SK-N-SH (cell line): ENCODE measurements at regions not wholly inside any gene's neighbourhood (a gene's known extent, or its start where the extent isn't known, plus 50 kb on each side); places are given as distances from the start of the nearest gene placed in this dataset.

ENCODE experiments used
- CTCF ChIA-PET: fragments of 300-600, 350-600 bp; formaldehyde crosslinking; extraction: SDS; loops from one replicate; lab custom pipeline; 2021; lab: Yijun Ruan, JAX
- POLR2A ChIA-PET: fragments of 350-600 bp; sonication (Branson Sonifier 250); formaldehyde crosslinking; extraction: SDS; loops from one replicate; lab custom pipeline; 2020; ENCODE audit warnings: antibody characterized with exemption, inconsistent platforms; lab: Yijun Ruan, JAX
- DNase-seq: peaks from one replicate; pipeline ENCODE4 v3.0.0; 2012
- H2AFZ ChIP-seq: fragments of 200-600 bp; sonication (generic); 2 replicates; pipeline ENCODE4 v1.8.1; 2016; ENCODE audit warnings: antibody characterized with exemption, mild to moderate bottlenecking, low read depth
- H3F3A ChIP-seq: fragments of 200-600 bp; sonication (generic); replicated peaks from 2 replicates; pipeline ENCODE3; 2016; ENCODE audit warnings: antibody characterized with exemption, mild to moderate bottlenecking; ENCODE audit not compliant: insufficient read depth
- H3K27ac ChIP-seq, 2 experiments: fragments of 200-500 bp in 1 of 2; fragments of 200-600 bp in 1 of 2; sonication (Bioruptor generic) in 1 of 2; sonication (generic), shearing (Covaris generic) in 1 of 2; 2 replicates each; pipeline versions ENCODE4 v1.5.1 to v1.6.1; 2014 to 2016; ENCODE audit warnings: low read depth in 2 of 2, inconsistent platforms in 1 of 2, low read length in 1 of 2, mild to moderate bottlenecking in 1 of 2, mixed read lengths in 1 of 2
- H3K27me3 ChIP-seq: fragments of 200-600 bp; sonication (generic), shearing (Covaris generic); 2 replicates; pipeline ENCODE4 v1.6.1; 2016; ENCODE audit warnings: mixed run types; ENCODE audit not compliant: insufficient read depth
- H3K36me3 ChIP-seq, 2 experiments: fragments of 200-500 bp in 1 of 2; fragments of 200-600 bp in 1 of 2; sonication (Bioruptor generic) in 1 of 2; sonication (generic) in 1 of 2; replicated peaks in 1 of 2; 2 replicates each; pipeline versions ENCODE3 to v1.5.1; 2014 to 2016; ENCODE audit warnings: low read length in 1 of 2, mild to moderate bottlenecking in 1 of 2; ENCODE audit not compliant: insufficient read depth in 2 of 2, control insufficient read depth in 1 of 2
- H3K4me1 ChIP-seq, 2 experiments: fragments of 200-500 bp in 1 of 2; fragments of 200-600 bp in 1 of 2; sonication (Bioruptor generic) in 1 of 2; sonication (generic), shearing (Covaris generic) in 1 of 2; 2 replicates each; pipeline versions ENCODE4 v1.5.1 to v1.6.1; 2014 to 2016; ENCODE audit warnings: low read depth in 1 of 2, low read length in 1 of 2, mixed run types in 1 of 2; ENCODE audit not compliant: insufficient read depth in 2 of 2, control insufficient read depth in 1 of 2
- H3K4me2 ChIP-seq: fragments of 200-600 bp; sonication (generic), shearing (Covaris generic); 2 replicates; pipeline ENCODE4 v1.6.1; 2017; ENCODE audit warnings: mixed run types
- H3K4me3 ChIP-seq, 2 experiments: fragments of 200-500 bp in 1 of 2; fragments of 200-600 bp in 1 of 2; sonication (Bioruptor generic) in 1 of 2; sonication (generic), shearing (Covaris generic) in 1 of 2; 2 replicates each; pipeline versions ENCODE4 v1.5.1 to v1.8.1; 2014 to 2016; ENCODE audit warnings: low read depth in 2 of 2, inconsistent platforms in 1 of 2, low read length in 1 of 2, mild to moderate bottlenecking in 1 of 2, mixed read lengths in 1 of 2, moderate library complexity in 1 of 2
- H3K79me2 ChIP-seq: fragments of 200-600 bp; sonication (generic); 2 replicates; pipeline ENCODE4 v1.8.1; 2017; ENCODE audit warnings: mild to moderate bottlenecking; ENCODE audit not compliant: insufficient read depth
- H3K9ac ChIP-seq: fragments of 200-600 bp; sonication (generic); 2 replicates; pipeline ENCODE4 v1.6.1; 2017; ENCODE audit warnings: mixed run types
- H3K9me2 ChIP-seq: fragments of 200-600 bp; sonication (generic); 2 replicates; pipeline ENCODE4 v1.6.1; 2017; ENCODE audit warnings: mixed run types
- H3K9me3 ChIP-seq: fragments of 200-600 bp; sonication (generic); 2 replicates; pipeline ENCODE4 v1.6.1; 2017; ENCODE audit warnings: mixed run types, mild to moderate bottlenecking, moderate library complexity
- H4K20me1 ChIP-seq: fragments of 200-600 bp; sonication (generic); 2 replicates; pipeline ENCODE4 v1.6.1; 2017; ENCODE audit warnings: mild to moderate bottlenecking, mixed run types; ENCODE audit not compliant: insufficient read depth
- ELF1 ChIP-seq: IDR thresholded peaks from 2 replicates; pipeline ENCODE4 v1.4.0; 2012
- EP300 ChIP-seq, 2 experiments: IDR thresholded peaks; 2 replicates each; pipeline versions ENCODE4 v1.4.0 to v1.6.1; 2012; ENCODE audit warnings: borderline replicate concordance in 1 of 2, low read depth in 1 of 2, low read length in 1 of 2
- EZH2phosphoT487 ChIP-seq: fragments of 200-600 bp; sonication (generic); IDR thresholded peaks from 2 replicates; pipeline ENCODE4 v1.6.1; 2017; ENCODE audit warnings: low read depth, mixed run types, mild to moderate bottlenecking, antibody characterized with exemption, moderate library complexity, borderline replicate concordance
- FOSL2 ChIP-seq: IDR thresholded peaks from 2 replicates; pipeline ENCODE4 v1.4.0; 2012; ENCODE audit warnings: low read depth, mild to moderate bottlenecking, moderate library complexity, borderline replicate concordance
- FOXJ3 ChIP-seq: sonication (generic); formaldehyde crosslinking; IDR thresholded peaks from 2 replicates; pipeline ENCODE4 v1.5.1; 2020; ENCODE audit warnings: mild to moderate bottlenecking, missing genetic modification reagents
- GABPA ChIP-seq: IDR thresholded peaks from 2 replicates; pipeline ENCODE4 v1.4.0; 2012; ENCODE audit warnings: low read depth, mild to moderate bottlenecking
- JUND ChIP-seq: IDR thresholded peaks from 2 replicates; pipeline ENCODE4 v1.4.0; 2012
- MEF2A ChIP-seq: IDR thresholded peaks from 2 replicates; pipeline ENCODE4 v1.4.0; 2012; ENCODE audit warnings: low read depth, borderline replicate concordance
- NRF1 ChIP-seq: IDR thresholded peaks from 2 replicates; pipeline ENCODE4 v1.6.1; 2012; ENCODE audit warnings: low read depth, mild to moderate bottlenecking, low read length
- POLR2AphosphoS5 ChIP-seq: IDR thresholded peaks from 2 replicates; pipeline ENCODE4 v1.6.1; 2012; ENCODE audit warnings: low read depth, low read length
- RAD21 ChIP-seq: IDR thresholded peaks from 2 replicates; pipeline ENCODE4 v1.6.1; 2012; ENCODE audit warnings: mild to moderate bottlenecking, low read length
- RCOR1 ChIP-seq: fragments of 150-350 bp; IDR thresholded peaks from 2 replicates; pipeline ENCODE4 v1.6.1; 2017; ENCODE audit warnings: antibody characterized with exemption, low read length
- RFX5 ChIP-seq: IDR thresholded peaks from 2 replicates; pipeline ENCODE4 v1.6.1; 2012; ENCODE audit warnings: mild to moderate bottlenecking, improper control_type of control experiment, low read length
- SMC3 ChIP-seq: IDR thresholded peaks from 2 replicates; pipeline ENCODE4 v1.6.1; 2012; ENCODE audit warnings: low read depth, low read length, improper control_type of control experiment
- TAF1 ChIP-seq: IDR thresholded peaks from 2 replicates; pipeline ENCODE4 v1.6.1; 2012; ENCODE audit warnings: low read depth, mild to moderate bottlenecking, low read length, moderate library complexity, borderline replicate concordance
- TEAD4 ChIP-seq: IDR thresholded peaks from 2 replicates; pipeline ENCODE4 v1.4.0; 2012; ENCODE audit warnings: mild to moderate bottlenecking, borderline replicate concordance; ENCODE audit not compliant: insufficient read depth
- YY1 ChIP-seq: IDR thresholded peaks from 2 replicates; pipeline ENCODE4 v1.4.0; 2012; ENCODE audit warnings: low read depth, mild to moderate bottlenecking
- WGBS: methylation state at CpG from one replicate; pipeline ENCODE4 v1.1.6; 2017; ENCODE audit warnings: low lambda C conversion rate; 5-methylcytosine and 5-hydroxymethylcytosine counted together
- TF ChIP-seq, protein P1 (sequence below): fragments of 200-600 bp; sonication (generic); IDR thresholded peaks from 2 replicates; pipeline ENCODE4 v1.6.1; 2017; ENCODE audit warnings: antibody characterized with exemption, mild to moderate bottlenecking, moderate library complexity
- TF ChIP-seq, protein P2 (sequence below): IDR thresholded peaks from 2 replicates; pipeline ENCODE4 v1.4.0; 2012; ENCODE audit warnings: low read depth
- TF ChIP-seq, protein P3 (sequence below): IDR thresholded peaks from 2 replicates; pipeline ENCODE4 v1.4.0; 2012; ENCODE audit warnings: low read depth, borderline replicate concordance

DNA sequence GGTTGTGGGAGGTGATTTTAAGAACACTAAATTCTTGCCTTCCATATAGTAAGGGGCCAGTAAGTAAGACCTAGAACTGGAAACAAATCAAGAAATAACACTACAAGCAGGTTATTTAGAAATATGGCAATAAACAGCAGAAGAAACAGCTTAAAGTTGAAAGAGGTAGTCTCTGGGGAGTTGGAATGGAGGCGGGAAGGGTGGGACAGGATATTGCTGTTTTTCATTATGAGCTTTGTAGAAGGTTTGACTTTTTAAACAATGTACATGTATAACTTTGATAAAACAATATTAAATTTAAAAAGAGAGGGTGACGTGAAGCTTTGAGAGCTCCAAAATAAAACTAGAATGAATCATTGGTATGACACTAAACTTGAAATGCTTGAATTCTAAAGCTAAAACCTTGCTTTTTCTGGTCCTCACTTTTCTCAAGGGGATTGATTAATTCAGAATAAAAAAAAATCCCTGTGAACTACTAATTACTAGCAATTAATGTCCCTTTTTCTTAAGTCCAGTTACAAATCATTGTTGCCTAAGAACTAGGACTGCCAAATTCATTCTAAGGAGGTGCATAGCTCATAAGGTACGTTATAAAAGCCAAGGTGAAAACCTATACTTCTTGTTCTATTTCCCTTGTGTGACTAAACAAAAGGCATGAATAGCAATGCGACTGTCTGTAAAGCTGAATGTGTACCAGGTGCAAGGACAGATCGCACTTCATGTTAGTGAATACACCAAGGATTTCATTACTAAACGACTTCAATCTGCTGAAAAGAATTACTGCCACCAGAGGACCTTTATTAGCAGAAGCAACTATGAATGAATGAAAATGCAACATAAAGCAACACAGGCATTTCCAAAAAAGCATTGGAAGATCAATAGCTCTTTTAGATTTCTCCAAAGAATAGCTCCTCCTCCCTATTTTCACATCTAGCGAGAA lies 177.5 kb downstream of the RBM43 start:
- no peak overlapping the region for H3K9ac ChIP-seq
- ChIA-PET CTCF (interaction anchor here (0.9 to 1.3 kb wide), 3 partner anchors 9 to 33 kb away, joined by 3 to 6 read pairs (median 4); no protein-coding TSS in a partner anchor), POLR2A (interaction anchor here (0.6 to 1.0 kb wide), 2 partner anchors 13 to 207 kb away, joined by 3 read pairs; no protein-coding TSS in a partner anchor)
- peaks cover 0 to 6% of the 10 kb centered on the region in 2 experiments; a peak in 2 of 4 replicates for H3K4me1 ChIP-seq
- 62% methylated on average over 7 of the region's 7 CpGs for WGBS
- no peak for TF ChIP-seq NRF1
- TF ChIP-seq FOXJ3 = no peak
- TF ChIP-seq EZH2phosphoT487 = no peak
- TF ChIP-seq, protein P1, sequence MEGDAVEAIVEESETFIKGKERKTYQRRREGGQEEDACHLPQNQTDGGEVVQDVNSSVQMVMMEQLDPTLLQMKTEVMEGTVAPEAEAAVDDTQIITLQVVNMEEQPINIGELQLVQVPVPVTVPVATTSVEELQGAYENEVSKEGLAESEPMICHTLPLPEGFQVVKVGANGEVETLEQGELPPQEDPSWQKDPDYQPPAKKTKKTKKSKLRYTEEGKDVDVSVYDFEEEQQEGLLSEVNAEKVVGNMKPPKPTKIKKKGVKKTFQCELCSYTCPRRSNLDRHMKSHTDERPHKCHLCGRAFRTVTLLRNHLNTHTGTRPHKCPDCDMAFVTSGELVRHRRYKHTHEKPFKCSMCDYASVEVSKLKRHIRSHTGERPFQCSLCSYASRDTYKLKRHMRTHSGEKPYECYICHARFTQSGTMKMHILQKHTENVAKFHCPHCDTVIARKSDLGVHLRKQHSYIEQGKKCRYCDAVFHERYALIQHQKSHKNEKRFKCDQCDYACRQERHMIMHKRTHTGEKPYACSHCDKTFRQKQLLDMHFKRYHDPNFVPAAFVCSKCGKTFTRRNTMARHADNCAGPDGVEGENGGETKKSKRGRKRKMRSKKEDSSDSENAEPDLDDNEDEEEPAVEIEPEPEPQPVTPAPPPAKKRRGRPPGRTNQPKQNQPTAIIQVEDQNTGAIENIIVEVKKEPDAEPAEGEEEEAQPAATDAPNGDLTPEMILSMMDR = no peak
- TF ChIP-seq RFX5 = no peak
- TF ChIP-seq TEAD4 = no peak
- no peak for TF ChIP-seq POLR2AphosphoS5
- TF ChIP-seq RCOR1 = no peak
- TF ChIP-seq YY1 = no peak
- TF ChIP-seq EP300 (IDR thresholded peaks at IDR 0.05; ENCODE audit: borderline replicate concordance in 1 of 2, low read depth in 1 of 2, low read length in 1 of 2) = no peak
- no peak for TF ChIP-seq RAD21
- no peak for TF ChIP-seq SMC3
- TF ChIP-seq, protein P2, sequence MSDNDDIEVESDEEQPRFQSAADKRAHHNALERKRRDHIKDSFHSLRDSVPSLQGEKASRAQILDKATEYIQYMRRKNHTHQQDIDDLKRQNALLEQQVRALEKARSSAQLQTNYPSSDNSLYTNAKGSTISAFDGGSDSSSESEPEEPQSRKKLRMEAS = no peak
- TF ChIP-seq TAF1 = no peak
- TF ChIP-seq, protein P3, sequence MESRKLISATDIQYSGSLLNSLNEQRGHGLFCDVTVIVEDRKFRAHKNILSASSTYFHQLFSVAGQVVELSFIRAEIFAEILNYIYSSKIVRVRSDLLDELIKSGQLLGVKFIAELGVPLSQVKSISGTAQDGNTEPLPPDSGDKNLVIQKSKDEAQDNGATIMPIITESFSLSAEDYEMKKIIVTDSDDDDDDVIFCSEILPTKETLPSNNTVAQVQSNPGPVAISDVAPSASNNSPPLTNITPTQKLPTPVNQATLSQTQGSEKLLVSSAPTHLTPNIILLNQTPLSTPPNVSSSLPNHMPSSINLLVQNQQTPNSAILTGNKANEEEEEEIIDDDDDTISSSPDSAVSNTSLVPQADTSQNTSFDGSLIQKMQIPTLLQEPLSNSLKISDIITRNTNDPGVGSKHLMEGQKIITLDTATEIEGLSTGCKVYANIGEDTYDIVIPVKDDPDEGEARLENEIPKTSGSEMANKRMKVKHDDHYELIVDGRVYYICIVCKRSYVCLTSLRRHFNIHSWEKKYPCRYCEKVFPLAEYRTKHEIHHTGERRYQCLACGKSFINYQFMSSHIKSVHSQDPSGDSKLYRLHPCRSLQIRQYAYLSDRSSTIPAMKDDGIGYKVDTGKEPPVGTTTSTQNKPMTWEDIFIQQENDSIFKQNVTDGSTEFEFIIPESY = no peak
- TF ChIP-seq ELF1 = no peak
- TF ChIP-seq GABPA = no peak
- TF ChIP-seq JUND = no peak
- no peak for TF ChIP-seq MEF2A
- TF ChIP-seq FOSL2 = no peak
- no peak overlapping the region for H3K27ac ChIP-seq
- H3K4me3 ChIP-seq = no peak overlapping the region
- H3K9me2 ChIP-seq = no peaks in the 10 kb centered on the region
- no peaks in the 10 kb centered on the region for H3F3A ChIP-seq
- no peaks in the 10 kb centered on the region for H3K79me2 ChIP-seq
- H3K36me3 ChIP-seq = no peaks in the 10 kb centered on the region
- H2AFZ ChIP-seq = no peak overlapping the region
- no peaks in the 10 kb centered on the region for H3K9me3 ChIP-seq
- H3K4me2 ChIP-seq = no peak overlapping the region
- H3K27me3 ChIP-seq = no peaks in the 10 kb centered on the region
- no peaks in the 10 kb centered on the region for H4K20me1 ChIP-seq
- no peak for DNase-seq
